Glutamatergic neuron (in vitro differentiated cells): ENCODE measurements at regions not wholly inside any gene's neighbourhood (a gene's known extent, or its start where the extent isn't known, plus 50 kb on each side); places are given as distances from the start of the nearest gene placed in this dataset.

Source experiments
- DNase-seq: peaks from one replicate; pipeline ENCODE4 v3.0.0; 2022
- H3K27ac Mint-ChIP-seq: one replicate; pipeline ENCODE4 v1.8.0; 2020; ENCODE audit warnings: mild to moderate bottlenecking, mixed read lengths, inconsistent platforms; ENCODE audit not compliant: unreplicated experiment
- H3K27me3 Mint-ChIP-seq: one replicate; pipeline ENCODE4 v1.8.0; 2020; ENCODE audit warnings: mild to moderate bottlenecking, moderate library complexity, mixed read lengths, inconsistent platforms; ENCODE audit not compliant: unreplicated experiment
- H3K36me3 Mint-ChIP-seq: one replicate; pipeline ENCODE4 v1.8.0; 2020; ENCODE audit warnings: mild to moderate bottlenecking, mixed read lengths, inconsistent platforms; ENCODE audit not compliant: unreplicated experiment
- H3K4me1 Mint-ChIP-seq: one replicate; pipeline ENCODE4 v1.8.0; 2020; ENCODE audit warnings: mild to moderate bottlenecking, low read depth, mixed read lengths, inconsistent platforms; ENCODE audit not compliant: unreplicated experiment
- H3K4me3 Mint-ChIP-seq: one replicate; pipeline ENCODE4 v1.8.0; 2020; ENCODE audit warnings: mild to moderate bottlenecking, mixed read lengths, inconsistent platforms; ENCODE audit not compliant: unreplicated experiment
- H3K9me3 Mint-ChIP-seq: one replicate; pipeline ENCODE4 v1.8.0; 2020; ENCODE audit warnings: mild to moderate bottlenecking, moderate library complexity, mixed read lengths, inconsistent platforms; ENCODE audit not compliant: unreplicated experiment
- TF ChIP-seq, protein P1 (sequence below): fragments of 200-600 bp; sonication (generic); IDR thresholded peaks from one replicate; pipeline ENCODE4 v1.5.0; 2021; ENCODE audit not compliant: partially characterized antibody, unreplicated experiment

- DNase-seq, result no peak
- H3K36me3 Mint-ChIP-seq, result no peaks in the 10 kb centered on the region
- no peak overlapping the region for H3K27ac Mint-ChIP-seq
- no peaks in the 10 kb centered on the region for H3K27me3 Mint-ChIP-seq
- TF ChIP-seq, protein P1, sequence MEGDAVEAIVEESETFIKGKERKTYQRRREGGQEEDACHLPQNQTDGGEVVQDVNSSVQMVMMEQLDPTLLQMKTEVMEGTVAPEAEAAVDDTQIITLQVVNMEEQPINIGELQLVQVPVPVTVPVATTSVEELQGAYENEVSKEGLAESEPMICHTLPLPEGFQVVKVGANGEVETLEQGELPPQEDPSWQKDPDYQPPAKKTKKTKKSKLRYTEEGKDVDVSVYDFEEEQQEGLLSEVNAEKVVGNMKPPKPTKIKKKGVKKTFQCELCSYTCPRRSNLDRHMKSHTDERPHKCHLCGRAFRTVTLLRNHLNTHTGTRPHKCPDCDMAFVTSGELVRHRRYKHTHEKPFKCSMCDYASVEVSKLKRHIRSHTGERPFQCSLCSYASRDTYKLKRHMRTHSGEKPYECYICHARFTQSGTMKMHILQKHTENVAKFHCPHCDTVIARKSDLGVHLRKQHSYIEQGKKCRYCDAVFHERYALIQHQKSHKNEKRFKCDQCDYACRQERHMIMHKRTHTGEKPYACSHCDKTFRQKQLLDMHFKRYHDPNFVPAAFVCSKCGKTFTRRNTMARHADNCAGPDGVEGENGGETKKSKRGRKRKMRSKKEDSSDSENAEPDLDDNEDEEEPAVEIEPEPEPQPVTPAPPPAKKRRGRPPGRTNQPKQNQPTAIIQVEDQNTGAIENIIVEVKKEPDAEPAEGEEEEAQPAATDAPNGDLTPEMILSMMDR, result no peak
- H3K4me3 Mint-ChIP-seq, result no peak overlapping the region
- no peaks in the 10 kb centered on the region for H3K9me3 Mint-ChIP-seq
- H3K4me1 Mint-ChIP-seq, result no peaks in the 10 kb centered on the region
Observed at GRCh38 chr4:103773691-103774231, 54.0 kb upstream of the TACR3 start.
